Neuronal stem cell (in vitro differentiated cells): ENCODE measurements at regions not wholly inside any gene's neighbourhood (a gene's known extent, or its start where the extent isn't known, plus 50 kb on each side); places are given as distances from the start of the nearest gene placed in this dataset.

ENCODE experiments used
- DNase-seq: peaks from one replicate; pipeline ENCODE4 v3.0.0-alpha.2; 2013; ENCODE audit warnings: low spot score
- H2AFZ ChIP-seq: one replicate; pipeline ENCODE4 v1.6.1; 2013; ENCODE audit warnings: mild to moderate bottlenecking, low read length, inconsistent platforms
- H2AK5ac ChIP-seq: 2 replicates; pipeline ENCODE4 v1.6.1; 2013; ENCODE audit warnings: low read depth, mild to moderate bottlenecking, inconsistent platforms, low read length, moderate library complexity, mixed read lengths
- H2BK120ac ChIP-seq: 2 replicates; pipeline ENCODE4 v1.6.1; 2013; ENCODE audit warnings: low read depth, mild to moderate bottlenecking, inconsistent platforms, low read length, moderate library complexity, mixed read lengths
- H2BK12ac ChIP-seq: one replicate; pipeline ENCODE4 v1.6.1; 2013; ENCODE audit warnings: low read length, inconsistent platforms
- H2BK15ac ChIP-seq: 2 replicates; pipeline ENCODE4 v1.6.1; 2013; ENCODE audit warnings: mild to moderate bottlenecking, low read length, inconsistent platforms, mixed read lengths
- H2BK5ac ChIP-seq: one replicate; pipeline ENCODE4 v1.6.1; 2013; ENCODE audit warnings: inconsistent platforms, mild to moderate bottlenecking, low read length, moderate library complexity
- H3K14ac ChIP-seq: one replicate; pipeline ENCODE4 v1.6.1; 2013; ENCODE audit warnings: low read length, inconsistent platforms
- H3K18ac ChIP-seq: 2 replicates; pipeline ENCODE4 v1.6.1; 2013; ENCODE audit warnings: low read length, inconsistent platforms
- H3K23ac ChIP-seq: 2 replicates; pipeline ENCODE4 v1.6.1; 2013; ENCODE audit warnings: low read depth, mild to moderate bottlenecking, mixed read lengths, low read length, inconsistent platforms; ENCODE audit not compliant: poor library complexity
- H3K27ac ChIP-seq: replicated peaks from 3 replicates; pipeline ENCODE4 v1.5.1; 2013; ENCODE audit warnings: low read length, inconsistent platforms
- H3K27me3 ChIP-seq, 3 experiments: 2 replicates each; pipeline ENCODE4 v1.6.1; 2013; ENCODE audit warnings: low read length in 3 of 3, mild to moderate bottlenecking in 2 of 3, inconsistent platforms in 1 of 3, low read depth in 1 of 3, mixed read lengths in 1 of 3, moderate library complexity in 1 of 3; ENCODE audit not compliant: control insufficient read depth in 3 of 3, insufficient read depth in 3 of 3
- H3K36me3 ChIP-seq, 2 donors: replicated peaks in 1 of 2; 2 replicates each; pipeline ENCODE4 v1.6.1; 2013; ENCODE audit warnings: low read length in 2 of 2; ENCODE audit not compliant: control insufficient read depth in 2 of 2, insufficient read depth in 2 of 2
- H3K4ac ChIP-seq: 2 replicates; pipeline ENCODE4 v1.6.1; 2013; ENCODE audit warnings: inconsistent platforms, mild to moderate bottlenecking, low read length, moderate library complexity
- H3K4me1 ChIP-seq, 2 donors: 1 replicate in 1 of 2; 2 replicates in 1 of 2; pipeline ENCODE4 v1.6.1; 2013; ENCODE audit warnings: low read length in 2 of 2, low read depth in 1 of 2; ENCODE audit not compliant: control insufficient read depth in 2 of 2, insufficient read depth in 1 of 2
- H3K4me2 ChIP-seq: one replicate; pipeline ENCODE4 v1.6.1; 2013; ENCODE audit warnings: mild to moderate bottlenecking, low read length, inconsistent platforms; ENCODE audit not compliant: insufficient read depth, poor library complexity, severe bottlenecking
- H3K4me3 ChIP-seq, 2 donors: 2 replicates each; pipeline ENCODE4 v1.5.1; 2013; ENCODE audit warnings: low read length in 2 of 2, mild to moderate bottlenecking in 2 of 2, inconsistent platforms in 1 of 2, moderate library complexity in 1 of 2
- H3K79me1 ChIP-seq: one replicate; pipeline ENCODE4 v1.6.1; 2013; ENCODE audit warnings: low read depth, mild to moderate bottlenecking, inconsistent platforms, low read length, moderate library complexity
- H3K9ac ChIP-seq: one replicate; pipeline ENCODE4 v1.6.1; 2013; ENCODE audit warnings: mild to moderate bottlenecking, low read depth, low read length, inconsistent platforms; ENCODE audit not compliant: poor library complexity
- H3K9me3 ChIP-seq, 2 donors: replicated peaks in 1 of 2; 2 replicates each; pipeline versions ENCODE3 to v1.6.1; 2013; ENCODE audit warnings: low read length in 2 of 2, mild to moderate bottlenecking in 2 of 2, inconsistent platforms in 1 of 2, low read depth in 1 of 2, mixed read lengths in 1 of 2, moderate library complexity in 1 of 2; ENCODE audit not compliant: control insufficient read depth in 2 of 2, insufficient read depth in 1 of 2
- H4K8ac ChIP-seq: one replicate; pipeline ENCODE4 v1.6.1; 2013; ENCODE audit warnings: low read depth, mild to moderate bottlenecking, inconsistent platforms, low read length, moderate library complexity
- H4K91ac ChIP-seq: one replicate; pipeline ENCODE4 v1.6.1; 2013; ENCODE audit warnings: low read length, low read depth, mild to moderate bottlenecking, inconsistent platforms; ENCODE audit not compliant: poor library complexity
- WGBS, 2 donors: extraction: QIAGEN DNeasy Blood & Tissue Kit; methylation state at CpG; one replicate each; pipeline ENCODE4 v1.1.7; 2013; ENCODE audit warnings: missing lambda C conversion rate in 2 of 2, mixed read lengths in 1 of 2; ENCODE audit not compliant: insufficient read length in 2 of 2, insufficient replicate concordance in 1 of 2; ENCODE audit errors: extremely low coverage in 2 of 2; 5-methylcytosine and 5-hydroxymethylcytosine counted together

GRCh38 chr13:50277127-50277526, 261.9 kb downstream of the KCNRG start:
- Histone ChIP-seq H4K8ac (no peak overlapping the region), H3K4ac (no peak overlapping the region), H3K27me3 (no peaks in the 10 kb centered on the region), H3K36me3 (no peaks in the 10 kb centered on the region), H3K9ac (peak overlapping the region; percentile 68), H2AFZ (no peak overlapping the region), H3K79me1 (no peaks in the 10 kb centered on the region), H3K4me3 (no peak overlapping the region), H3K18ac (no peak overlapping the region), H4K91ac (no peak overlapping the region), H2BK15ac (no peak overlapping the region), H2AK5ac (no peak overlapping the region), H3K14ac (peak overlapping the region; percentile 61), H3K4me2 (no peak overlapping the region), H2BK5ac (no peak overlapping the region), H2BK12ac (no peak overlapping the region), H2BK120ac (no peak overlapping the region), H3K23ac (no peak overlapping the region), H3K9me3 (peaks cover 3 to 4% of the 10 kb centered on the region in 2 donors), H3K27ac (no peak overlapping the region), H3K4me1 (peaks cover 0 to 2% of the 10 kb centered on the region in 2 donors)
- no CpG with 5 or more reads among the region's 6 CpGs for WGBS, 2 donors
- no peak for DNase-seq

GRCh38 chr13:50277906-50278305, 262.7 kb downstream of the KCNRG start:
- no peaks in the 10 kb centered on the region for H3K79me1 ChIP-seq
- H3K4me3 ChIP-seq, result no peak overlapping the region
- H4K8ac ChIP-seq, result no peak overlapping the region
- H2BK12ac ChIP-seq, result no peak overlapping the region
- no peak for DNase-seq
- no peak overlapping the region for H3K4me2 ChIP-seq
- H3K36me3 ChIP-seq, result no peaks in the 10 kb centered on the region
- no peak overlapping the region for H2BK5ac ChIP-seq
- H2BK120ac ChIP-seq, result no peak overlapping the region
- H2AFZ ChIP-seq, result no peak overlapping the region
- H3K27ac ChIP-seq, result no peak overlapping the region
- no peak overlapping the region for H2AK5ac ChIP-seq
- H2BK15ac ChIP-seq, result no peak overlapping the region
- H3K27me3 ChIP-seq, result no peaks in the 10 kb centered on the region
- no peak overlapping the region for H3K4ac ChIP-seq
- H3K4me1 ChIP-seq, result peaks cover 0 to 2% of the 10 kb centered on the region in 2 donors
- no peak overlapping the region for H3K18ac ChIP-seq
- H4K91ac ChIP-seq, result no peak overlapping the region
- H3K23ac ChIP-seq, result no peak overlapping the region
- no peak overlapping the region for H3K14ac ChIP-seq
- H3K9ac ChIP-seq, result no peak overlapping the region
- H3K9me3 ChIP-seq, result peaks cover 4 to 6% of the 10 kb centered on the region in 2 donors
- WGBS, 2 donors, result no CpG with 5 or more reads among the region's 7 CpGs

DNA sequence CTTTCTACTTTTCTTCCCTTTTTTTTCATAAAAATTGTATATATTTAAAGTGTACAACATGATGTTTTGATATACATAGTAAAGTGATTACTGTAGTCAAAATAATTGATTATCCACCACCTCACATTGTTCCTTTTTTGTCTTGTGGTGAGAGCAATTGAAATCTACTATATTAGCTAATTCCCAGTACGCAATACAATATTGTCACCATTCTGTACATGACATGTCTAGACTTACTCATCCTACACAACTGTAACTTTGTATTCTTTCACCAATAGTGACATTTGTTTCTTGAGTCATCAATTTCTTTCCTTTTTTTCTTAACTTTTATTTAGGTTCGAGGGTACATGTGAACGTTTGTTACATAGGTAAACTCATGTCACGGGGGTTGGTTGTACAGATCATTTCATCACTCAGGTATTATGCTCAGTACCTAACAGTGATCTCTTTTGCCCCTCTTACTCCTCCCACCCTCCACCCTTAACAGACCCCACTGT, 265.2 kb downstream of the KCNRG start:
- Histone ChIP-seq H4K91ac (no peak overlapping the region), H3K14ac (no peak overlapping the region), H3K9me3 (peaks cover 4 to 6% of the 10 kb centered on the region in 2 donors), H2BK5ac (no peak overlapping the region), H3K4me2 (no peak overlapping the region), H3K36me3 (no peaks in the 10 kb centered on the region), H3K23ac (no peak overlapping the region), H3K4ac (no peak overlapping the region), H4K8ac (no peak overlapping the region), H3K9ac (no peak overlapping the region), H2AFZ (no peak overlapping the region), H2BK120ac (no peak overlapping the region), H2BK15ac (no peak overlapping the region), H2BK12ac (no peak overlapping the region), H2AK5ac (no peak overlapping the region), H3K79me1 (no peaks in the 10 kb centered on the region), H3K4me3 (no peak overlapping the region), H3K27me3 (no peaks in the 10 kb centered on the region), H3K4me1 (peaks cover 0 to 2% of the 10 kb centered on the region in 2 donors), H3K27ac (no peak overlapping the region), H3K18ac (no peak overlapping the region)
- no peak for DNase-seq
- no CpG with 5 or more reads among the region's 4 CpGs for WGBS, 2 donors

- Histone ChIP-seq H3K18ac (no peak overlapping the region), H3K9ac (no peak overlapping the region), H3K23ac (no peak overlapping the region), H4K91ac (no peak overlapping the region), H2BK12ac (no peak overlapping the region), H3K27me3 (no peaks in the 10 kb centered on the region), H3K14ac (no peak overlapping the region), H3K9me3 (peaks cover 2 to 6% of the 10 kb centered on the region in 2 donors), H3K4me3 (no peak overlapping the region), H2BK15ac (no peak overlapping the region), H4K8ac (no peak overlapping the region), H3K36me3 (no peaks in the 10 kb centered on the region), H2AFZ (no peak overlapping the region), H3K4me2 (no peak overlapping the region), H2BK5ac (no peak overlapping the region), H3K79me1 (no peaks in the 10 kb centered on the region), H3K4ac (no peak overlapping the region), H3K4me1 (peaks cover 0 to 10% of the 10 kb centered on the region in 2 donors), H2BK120ac (no peak overlapping the region), H3K27ac (no peak overlapping the region), H2AK5ac (no peak overlapping the region)
- DNase-seq, result no peak
Measured at GRCh38 chr13:50282016-50282415, 266.8 kb downstream of the KCNRG start.
